GM18873 (cell line): ENCODE measurements at regions not wholly inside any gene's neighbourhood (a gene's known extent, or its start where the extent isn't known, plus 50 kb on each side); places are given as distances from the start of the nearest gene placed in this dataset.

Experiments used
- ATAC-seq: cut with Tn5 transposase; IDR thresholded peaks from one replicate; pipeline ENCODE4 v1.9.1; 2021; ENCODE audit warnings: mild to moderate bottlenecking, moderate library complexity, moderate number of reproducible peaks; ENCODE audit not compliant: unreplicated experiment, low FRiP score

- ATAC-seq, result no peak
Measured at GRCh38 chrX:40155589-40156469, 58.1 kb upstream of the BCOR start.

- ATAC-seq, result no peak
Measured at GRCh38 chrX:40154853-40155588, 57.3 kb upstream of the BCOR start.

- ATAC-seq, result no peak
Measured at GRCh38 chrX:40154250-40154852, 56.6 kb upstream of the BCOR start.

GRCh38 chrX:40153345-40154249, 55.8 kb upstream of the BCOR start:
- ATAC-seq, result no peak

- ATAC-seq, result no peak
Measured at GRCh38 chrX:40152741-40153344, 55.1 kb upstream of the BCOR start.

GRCh38 chrX:40152173-40152711, 54.5 kb upstream of the BCOR start:
- ATAC-seq, result no peak

- ATAC-seq, result no peak
Measured at GRCh38 chrX:40151211-40152172, 53.7 kb upstream of the BCOR start.

- ATAC-seq, result no peak
Measured at GRCh38 chrX:40150503-40150902, 52.7 kb upstream of the BCOR start.

- no peak for ATAC-seq
Measured at GRCh38 chrX:40149286-40150175, 51.8 kb upstream of the BCOR start.

GRCh38 chrX:40148385-40149285, 50.9 kb upstream of the BCOR start:
- ATAC-seq, result no peak

- ATAC-seq, result no peak
Measured at GRCh38 chrX:40147971-40148370, 50.2 kb upstream of the BCOR start.
